ENCODE measurements at regions not wholly inside any gene's neighbourhood (a gene's known extent, or its start where the extent isn't known, plus 50 kb on each side); places are given as distances from the start of the nearest gene placed in this dataset.
A peak's percentile ranks its signal among the peaks of the same experiment; 100 is the strongest.

DNA sequence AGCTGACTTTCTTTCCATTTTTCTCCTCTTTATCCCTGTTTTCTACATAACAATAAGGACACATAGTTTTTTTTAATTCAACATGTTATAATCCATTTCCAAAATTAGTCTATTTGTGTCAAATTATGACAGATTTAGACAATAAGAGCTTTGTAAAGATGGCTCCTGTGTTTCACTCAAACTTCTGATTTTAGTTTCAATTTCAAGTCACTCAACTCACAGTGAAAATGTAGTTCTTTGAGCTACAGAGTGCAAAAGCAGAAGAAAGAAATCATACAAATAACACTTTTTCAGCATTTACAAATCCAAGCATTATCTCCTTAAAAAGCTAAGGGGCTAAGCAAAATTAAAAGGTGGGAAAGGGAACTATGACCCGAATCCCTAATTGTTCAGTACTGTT lies 340.7 kb upstream of the TRIB2 start:
- Histone ChIP-seq H3K27me3 (ENCODE audit: control insufficient read depth, insufficient read depth, low read length, poor library complexity, severe bottlenecking) (no peaks in the 10 kb centered on the region), H3K4me1 (ENCODE audit: control insufficient read depth, insufficient read depth, low read length) (no peaks in the 10 kb centered on the region), H3K27ac (ENCODE audit: low read depth, low read length) (no peak overlapping the region), H3K36me3 (ENCODE audit: control insufficient read depth, insufficient read depth, low read length) (no peaks in the 10 kb centered on the region), H3K9me3 (ENCODE audit: control insufficient read depth, low read length) (no peaks in the 10 kb centered on the region), H3K9ac (ENCODE audit: extremely low read depth, low read length, poor library complexity, severe bottlenecking) (no peak overlapping the region), H3K4me3 (ENCODE audit: low read length) (no peak overlapping the region)
- Mint-ChIP-seq H3K9me3 (no peaks in the 10 kb centered on the region), H3K27me3 (ENCODE audit: insufficient read depth) (peaks cover 2% of the 10 kb centered on the region), H3K4me1 (no peaks in the 10 kb centered on the region), H3K27ac (no peak overlapping the region), H3K36me3 (ENCODE audit: low read depth) (no peaks in the 10 kb centered on the region), H3K4me3 (no peak overlapping the region)
- 84 to 100% methylated on average over 1 of the region's 1 CpG for WGBS, 2 experiments (ENCODE audit: insufficient coverage in 1 of 2, insufficient read length in 1 of 2)
- no peak for DNase-seq
- TF ChIP-seq, protein P1, sequence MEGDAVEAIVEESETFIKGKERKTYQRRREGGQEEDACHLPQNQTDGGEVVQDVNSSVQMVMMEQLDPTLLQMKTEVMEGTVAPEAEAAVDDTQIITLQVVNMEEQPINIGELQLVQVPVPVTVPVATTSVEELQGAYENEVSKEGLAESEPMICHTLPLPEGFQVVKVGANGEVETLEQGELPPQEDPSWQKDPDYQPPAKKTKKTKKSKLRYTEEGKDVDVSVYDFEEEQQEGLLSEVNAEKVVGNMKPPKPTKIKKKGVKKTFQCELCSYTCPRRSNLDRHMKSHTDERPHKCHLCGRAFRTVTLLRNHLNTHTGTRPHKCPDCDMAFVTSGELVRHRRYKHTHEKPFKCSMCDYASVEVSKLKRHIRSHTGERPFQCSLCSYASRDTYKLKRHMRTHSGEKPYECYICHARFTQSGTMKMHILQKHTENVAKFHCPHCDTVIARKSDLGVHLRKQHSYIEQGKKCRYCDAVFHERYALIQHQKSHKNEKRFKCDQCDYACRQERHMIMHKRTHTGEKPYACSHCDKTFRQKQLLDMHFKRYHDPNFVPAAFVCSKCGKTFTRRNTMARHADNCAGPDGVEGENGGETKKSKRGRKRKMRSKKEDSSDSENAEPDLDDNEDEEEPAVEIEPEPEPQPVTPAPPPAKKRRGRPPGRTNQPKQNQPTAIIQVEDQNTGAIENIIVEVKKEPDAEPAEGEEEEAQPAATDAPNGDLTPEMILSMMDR (conservative IDR thresholded peaks at IDR 0.05): no peak

DNA sequence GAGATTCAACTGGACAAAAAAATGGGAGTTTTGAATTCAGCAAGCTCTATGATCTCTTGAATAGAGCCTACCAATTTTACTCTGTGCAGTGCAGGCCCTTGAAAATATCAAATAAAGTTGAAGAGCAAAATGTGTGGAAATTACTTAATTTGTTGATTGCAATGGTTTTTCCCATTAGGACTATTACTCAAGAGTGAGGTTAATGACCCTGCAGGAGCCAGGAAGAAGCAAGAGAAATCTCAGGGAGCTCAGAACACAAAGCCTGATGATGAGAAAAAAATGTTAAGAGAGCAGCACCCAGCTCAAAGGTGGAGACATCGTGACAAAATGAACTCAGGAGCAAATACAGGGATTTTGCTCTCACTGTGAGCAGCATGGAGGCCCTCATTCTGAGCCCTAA lies 337.6 kb upstream of the TRIB2 start:
- H3K27me3 ChIP-seq (ENCODE audit: control insufficient read depth, insufficient read depth, low read length, poor library complexity, severe bottlenecking): no peaks in the 10 kb centered on the region
- no peak overlapping the region for H3K4me3 ChIP-seq (ENCODE audit: low read length)
- Mint-ChIP-seq H3K9me3 (no peaks in the 10 kb centered on the region), H3K4me3 (no peak overlapping the region), H3K36me3 (ENCODE audit: low read depth) (no peaks in the 10 kb centered on the region), H3K27me3 (ENCODE audit: insufficient read depth) (no peaks in the 10 kb centered on the region), H3K4me1 (no peaks in the 10 kb centered on the region), H3K27ac (no peak overlapping the region)
- no peaks in the 10 kb centered on the region for H3K4me1 ChIP-seq (ENCODE audit: control insufficient read depth, insufficient read depth, low read length)
- H3K36me3 ChIP-seq (ENCODE audit: control insufficient read depth, insufficient read depth, low read length): no peaks in the 10 kb centered on the region
- DNase-seq: no peak
- no peaks in the 10 kb centered on the region for H3K9me3 ChIP-seq (ENCODE audit: control insufficient read depth, low read length)
- H3K27ac ChIP-seq (ENCODE audit: low read depth, low read length): no peak overlapping the region
- WGBS, 2 experiments (ENCODE audit: insufficient coverage in 1 of 2, insufficient read length in 1 of 2): 90% methylated on average over 1 of the region's 1 CpG
- H3K9ac ChIP-seq (ENCODE audit: extremely low read depth, low read length, poor library complexity, severe bottlenecking): no peak overlapping the region
- TF ChIP-seq, protein P1 (conservative IDR thresholded peaks at IDR 0.05): no peak

DNA sequence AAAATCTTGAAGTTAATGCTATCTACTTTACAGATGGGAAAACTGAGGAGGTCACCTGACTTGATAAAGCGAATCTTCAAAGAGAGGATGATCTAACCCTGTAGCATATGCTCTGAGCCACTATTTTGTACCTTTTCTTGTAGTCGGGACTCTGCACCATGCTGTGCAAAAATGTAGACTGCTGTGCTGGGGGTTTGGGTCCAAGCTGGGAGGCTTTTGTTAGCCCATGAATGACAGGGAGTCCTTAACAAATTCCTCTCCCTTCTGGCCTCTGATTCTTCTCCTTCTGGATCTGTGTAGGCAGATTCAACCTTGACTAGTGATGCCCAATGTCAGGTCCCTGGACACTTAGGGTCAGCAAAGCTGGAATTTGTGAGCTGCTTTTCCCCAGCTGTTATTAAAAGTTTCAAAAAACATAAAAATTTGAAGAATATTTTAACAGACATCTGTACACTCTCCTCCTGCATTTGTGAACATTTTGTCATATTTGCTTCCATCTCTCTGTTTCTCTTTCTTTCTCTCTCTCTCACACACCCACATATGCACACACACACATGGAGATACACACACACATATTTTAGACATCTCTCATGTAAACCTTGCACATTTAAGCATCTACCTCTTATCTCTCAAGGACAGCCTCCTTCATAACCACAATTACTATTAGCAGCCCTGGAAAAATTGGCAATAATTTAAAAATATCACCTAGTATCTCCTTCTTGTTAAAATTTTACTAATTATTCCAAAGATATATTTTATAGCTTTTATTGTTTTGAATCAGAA lies 335.0 kb upstream of the TRIB2 start:
- H3K36me3 ChIP-seq (ENCODE audit: control insufficient read depth, insufficient read depth, low read length): no peaks in the 10 kb centered on the region
- no peaks in the 10 kb centered on the region for H3K27me3 ChIP-seq (ENCODE audit: control insufficient read depth, insufficient read depth, low read length, poor library complexity, severe bottlenecking)
- H3K27ac ChIP-seq (ENCODE audit: low read depth, low read length): no peak overlapping the region
- no peak overlapping the region for H3K4me3 Mint-ChIP-seq
- H3K4me3 ChIP-seq (ENCODE audit: low read length): no peak overlapping the region
- H3K9ac ChIP-seq (ENCODE audit: extremely low read depth, low read length, poor library complexity, severe bottlenecking): no peak overlapping the region
- H3K4me1 ChIP-seq (ENCODE audit: control insufficient read depth, insufficient read depth, low read length): no peaks in the 10 kb centered on the region
- peak; percentile 70 for DNase-seq
- no peaks in the 10 kb centered on the region for H3K4me1 Mint-ChIP-seq
- peaks cover 4% of the 10 kb centered on the region for H3K9me3 ChIP-seq (ENCODE audit: control insufficient read depth, low read length)
- peaks cover 5% of the 10 kb centered on the region for H3K9me3 Mint-ChIP-seq
- H3K27me3 Mint-ChIP-seq (ENCODE audit: insufficient read depth): no peaks in the 10 kb centered on the region
- H3K36me3 Mint-ChIP-seq (ENCODE audit: low read depth): no peaks in the 10 kb centered on the region
- TF ChIP-seq, protein P1 (conservative IDR thresholded peaks at IDR 0.05): no peak
- H3K27ac Mint-ChIP-seq: no peak overlapping the region
- WGBS, 2 experiments (ENCODE audit: insufficient coverage in 1 of 2, insufficient read length in 1 of 2): 50 to 67% methylated on average over 2 of the region's 2 CpGs

Data from endodermal cell (in vitro differentiated cells).